ENCODE measurements at regions not wholly inside any gene's neighbourhood (a gene's known extent, or its start where the extent isn't known, plus 50 kb on each side); places are given as distances from the start of the nearest gene placed in this dataset.

DNA sequence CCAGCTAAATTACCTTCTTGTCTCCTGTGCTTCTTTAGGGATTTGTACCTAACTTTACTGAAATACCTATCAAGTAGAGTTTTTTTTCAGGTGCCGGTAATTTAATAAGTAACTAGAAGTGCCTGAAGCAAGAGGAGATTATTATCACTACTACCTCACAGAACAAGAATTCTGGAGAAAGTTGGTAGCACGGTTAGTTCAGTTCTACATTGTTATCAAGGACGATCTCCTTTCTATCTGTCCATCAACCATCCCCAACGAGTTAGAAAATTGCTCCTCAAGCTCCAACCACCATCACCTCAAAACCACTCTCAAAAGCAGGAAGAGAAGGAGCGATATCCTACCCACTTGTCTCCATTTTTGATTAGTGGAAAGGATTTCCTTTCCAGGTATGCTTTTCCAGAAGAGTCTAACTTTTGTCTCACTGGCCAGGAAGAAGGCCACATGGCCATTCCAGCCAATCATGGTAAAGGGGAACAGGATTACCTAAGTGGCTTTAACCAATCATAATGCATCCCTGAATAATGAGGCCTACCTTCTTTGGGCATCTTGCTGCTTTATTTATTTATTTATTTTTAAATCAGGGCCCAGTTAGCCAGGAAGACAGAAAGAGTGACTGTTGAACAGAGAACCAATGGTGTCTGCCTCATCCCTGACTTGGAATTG lies 265.2 kb downstream of the SNX13 start:
- peaks cover 2% of the 10 kb centered on the region for H3K9me3 Mint-ChIP-seq (ENCODE audit: unreplicated experiment)
- H3K4me3 Mint-ChIP-seq (ENCODE audit: unreplicated experiment): no peak overlapping the region
- no peaks in the 10 kb centered on the region for H3K36me3 Mint-ChIP-seq (ENCODE audit: unreplicated experiment)
- peaks cover 1% of the 10 kb centered on the region for H3K4me1 Mint-ChIP-seq (ENCODE audit: low read depth, unreplicated experiment)
- DNase-seq: no peak
- no peak overlapping the region for H3K27ac Mint-ChIP-seq (ENCODE audit: unreplicated experiment)
- TF ChIP-seq, protein P1, sequence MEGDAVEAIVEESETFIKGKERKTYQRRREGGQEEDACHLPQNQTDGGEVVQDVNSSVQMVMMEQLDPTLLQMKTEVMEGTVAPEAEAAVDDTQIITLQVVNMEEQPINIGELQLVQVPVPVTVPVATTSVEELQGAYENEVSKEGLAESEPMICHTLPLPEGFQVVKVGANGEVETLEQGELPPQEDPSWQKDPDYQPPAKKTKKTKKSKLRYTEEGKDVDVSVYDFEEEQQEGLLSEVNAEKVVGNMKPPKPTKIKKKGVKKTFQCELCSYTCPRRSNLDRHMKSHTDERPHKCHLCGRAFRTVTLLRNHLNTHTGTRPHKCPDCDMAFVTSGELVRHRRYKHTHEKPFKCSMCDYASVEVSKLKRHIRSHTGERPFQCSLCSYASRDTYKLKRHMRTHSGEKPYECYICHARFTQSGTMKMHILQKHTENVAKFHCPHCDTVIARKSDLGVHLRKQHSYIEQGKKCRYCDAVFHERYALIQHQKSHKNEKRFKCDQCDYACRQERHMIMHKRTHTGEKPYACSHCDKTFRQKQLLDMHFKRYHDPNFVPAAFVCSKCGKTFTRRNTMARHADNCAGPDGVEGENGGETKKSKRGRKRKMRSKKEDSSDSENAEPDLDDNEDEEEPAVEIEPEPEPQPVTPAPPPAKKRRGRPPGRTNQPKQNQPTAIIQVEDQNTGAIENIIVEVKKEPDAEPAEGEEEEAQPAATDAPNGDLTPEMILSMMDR (IDR thresholded peaks at IDR 0.05; ENCODE audit: partially characterized antibody, unreplicated experiment): no peak
- no peaks in the 10 kb centered on the region for H3K27me3 Mint-ChIP-seq (ENCODE audit: unreplicated experiment)

DNA sequence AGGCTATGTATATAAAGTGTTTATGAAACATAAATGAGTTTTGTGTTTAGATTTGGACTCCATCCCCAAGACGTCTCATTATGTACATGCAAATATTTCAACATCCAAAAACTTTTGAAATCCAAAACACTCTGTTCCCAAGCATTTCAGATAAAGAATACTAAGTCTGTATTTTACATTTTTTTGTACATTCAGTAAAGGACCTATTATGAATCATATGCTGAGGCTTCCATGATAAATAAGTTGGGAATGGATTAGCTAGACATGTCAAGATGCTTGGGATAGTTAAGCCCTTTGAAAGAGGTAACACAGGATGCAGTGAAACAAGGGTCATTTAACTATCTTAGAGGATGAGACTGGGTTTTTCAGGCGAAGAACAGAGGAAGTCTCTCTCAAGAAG lies 262.9 kb downstream of the SNX13 start:
- TF ChIP-seq, protein P1 (IDR thresholded peaks at IDR 0.05; ENCODE audit: partially characterized antibody, unreplicated experiment): no peak
- H3K27me3 Mint-ChIP-seq (ENCODE audit: unreplicated experiment): no peaks in the 10 kb centered on the region
- H3K9me3 Mint-ChIP-seq (ENCODE audit: unreplicated experiment): peaks cover 2% of the 10 kb centered on the region
- peaks cover 3% of the 10 kb centered on the region for H3K4me1 Mint-ChIP-seq (ENCODE audit: low read depth, unreplicated experiment)
- no peak for DNase-seq
- H3K4me3 Mint-ChIP-seq (ENCODE audit: unreplicated experiment): no peak overlapping the region
- no peaks in the 10 kb centered on the region for H3K36me3 Mint-ChIP-seq (ENCODE audit: unreplicated experiment)
- H3K27ac Mint-ChIP-seq (ENCODE audit: unreplicated experiment): no peak overlapping the region

DNA sequence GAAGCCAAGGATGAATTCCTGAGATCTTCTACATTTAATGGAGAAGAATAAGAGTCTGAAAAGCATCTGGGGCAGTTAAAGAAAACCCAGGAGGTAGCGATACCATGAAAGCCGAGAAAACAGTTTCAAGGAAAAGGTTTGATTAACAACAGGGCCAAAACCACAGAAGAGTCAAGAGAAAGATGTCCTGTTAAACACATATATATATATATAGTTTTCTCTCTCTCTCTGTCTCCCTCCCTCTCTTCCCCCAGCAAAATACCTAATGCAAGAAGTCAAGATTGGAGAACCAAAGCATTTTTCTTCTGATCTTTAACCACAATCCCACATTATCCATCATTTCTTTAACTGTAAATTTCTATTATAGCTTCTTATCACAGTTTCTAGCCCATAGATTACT lies 261.4 kb downstream of the SNX13 start:
- TF ChIP-seq, protein P1 (IDR thresholded peaks at IDR 0.05; ENCODE audit: partially characterized antibody, unreplicated experiment): no peak
- H3K27me3 Mint-ChIP-seq (ENCODE audit: unreplicated experiment): no peaks in the 10 kb centered on the region
- H3K9me3 Mint-ChIP-seq (ENCODE audit: unreplicated experiment): peaks cover 2% of the 10 kb centered on the region
- no peak overlapping the region for H3K27ac Mint-ChIP-seq (ENCODE audit: unreplicated experiment)
- H3K36me3 Mint-ChIP-seq (ENCODE audit: unreplicated experiment): no peaks in the 10 kb centered on the region
- H3K4me3 Mint-ChIP-seq (ENCODE audit: unreplicated experiment): no peak overlapping the region
- DNase-seq: no peak
- peaks cover 3% of the 10 kb centered on the region for H3K4me1 Mint-ChIP-seq (ENCODE audit: low read depth, unreplicated experiment)

DNA sequence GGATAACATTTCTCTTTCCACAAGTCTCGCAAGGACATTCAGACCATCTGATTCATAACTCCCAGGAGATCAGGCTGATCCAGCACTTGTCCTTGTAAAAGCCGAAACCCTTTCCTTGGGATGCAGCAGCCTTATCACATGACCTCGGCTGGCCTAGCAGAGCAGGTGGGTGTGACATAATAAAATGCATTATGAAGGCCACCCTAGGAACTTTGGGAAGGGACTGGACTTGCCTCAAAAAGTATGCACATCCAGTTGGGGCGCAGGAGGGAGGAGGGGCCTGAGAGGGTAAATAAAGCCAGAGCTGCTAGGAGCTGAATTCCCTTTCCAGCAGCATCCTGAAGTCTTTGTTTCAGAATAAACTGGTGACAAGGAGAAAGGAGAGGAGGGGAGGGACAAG lies 260.8 kb downstream of the SNX13 start:
- H3K27me3 Mint-ChIP-seq (ENCODE audit: unreplicated experiment): no peaks in the 10 kb centered on the region

DNA sequence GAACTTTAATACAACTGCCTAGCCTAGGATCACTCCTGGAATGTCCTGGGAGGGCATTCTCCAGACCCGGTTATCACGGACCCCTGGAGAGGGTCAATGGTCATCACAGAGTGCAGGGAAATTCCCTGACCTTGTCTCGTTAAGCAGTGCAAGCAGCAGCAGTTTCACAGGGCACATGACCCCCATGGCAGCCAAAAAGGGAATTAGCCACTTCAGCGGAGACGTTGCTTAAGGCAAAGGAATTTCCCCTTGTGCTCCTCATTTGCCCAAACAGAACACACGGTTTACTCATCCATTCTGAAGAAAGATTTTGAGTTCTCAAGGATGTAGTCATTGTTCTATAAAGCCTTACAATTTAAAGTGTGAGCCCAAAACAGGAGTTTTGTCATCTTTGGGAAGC lies 260.3 kb downstream of the SNX13 start:
- Mint-ChIP-seq H3K27me3 (ENCODE audit: unreplicated experiment) (no peaks in the 10 kb centered on the region), H3K27ac (ENCODE audit: unreplicated experiment) (no peak overlapping the region), H3K4me3 (ENCODE audit: unreplicated experiment) (no peak overlapping the region), H3K36me3 (ENCODE audit: unreplicated experiment) (no peaks in the 10 kb centered on the region), H3K4me1 (ENCODE audit: low read depth, unreplicated experiment) (peaks cover 3% of the 10 kb centered on the region), H3K9me3 (ENCODE audit: unreplicated experiment) (peaks cover 2% of the 10 kb centered on the region)
- DNase-seq: no peak
- TF ChIP-seq, protein P1 (IDR thresholded peaks at IDR 0.05; ENCODE audit: partially characterized antibody, unreplicated experiment): no peak

More for the DNA sequence above, 260.8 kb downstream of the SNX13 start:
- peaks cover 3% of the 10 kb centered on the region for H3K4me1 Mint-ChIP-seq (ENCODE audit: low read depth, unreplicated experiment)
- H3K4me3 Mint-ChIP-seq (ENCODE audit: unreplicated experiment): no peak overlapping the region
- TF ChIP-seq, protein P1 (IDR thresholded peaks at IDR 0.05; ENCODE audit: partially characterized antibody, unreplicated experiment): no peak
- no peak for DNase-seq
- H3K36me3 Mint-ChIP-seq (ENCODE audit: unreplicated experiment): no peaks in the 10 kb centered on the region
- H3K27ac Mint-ChIP-seq (ENCODE audit: unreplicated experiment): no peak overlapping the region
- peaks cover 2% of the 10 kb centered on the region for H3K9me3 Mint-ChIP-seq (ENCODE audit: unreplicated experiment)

Data from glutamatergic neuron (in vitro differentiated cells).